ENCODE measurements at regions not wholly inside any gene's neighbourhood (a gene's known extent, or its start where the extent isn't known, plus 50 kb on each side); places are given as distances from the start of the nearest gene placed in this dataset.
"Not testable (repeated sequence)": the region's sequence is repeated elsewhere in the genome, so short reads cannot be mapped to it uniquely, and the experiment has no call there.

GRCh38 chr4:136002316-136002715, 1530.0 kb downstream of the PCDH18 start:
- DNase-seq = no peak

DNA sequence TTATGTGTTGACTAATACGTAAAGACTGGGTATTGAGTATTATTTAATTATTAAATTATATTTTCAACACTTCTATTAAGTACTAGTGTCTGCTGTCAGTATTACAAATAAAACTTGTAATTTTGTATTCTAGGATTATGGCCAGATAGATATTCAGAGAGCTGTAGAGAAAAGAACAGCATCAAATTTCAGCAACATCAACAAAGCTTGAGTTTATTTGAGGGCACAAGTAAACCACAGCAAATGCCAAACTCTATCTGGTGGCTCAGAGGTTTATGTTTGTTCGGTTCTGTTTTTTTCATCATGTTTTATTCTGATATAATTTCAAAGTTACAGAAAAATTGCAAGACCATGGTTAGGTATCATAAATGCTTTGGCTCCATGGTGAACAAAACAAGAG, 1530.5 kb downstream of the PCDH18 start:
- no peak for DNase-seq

DNA sequence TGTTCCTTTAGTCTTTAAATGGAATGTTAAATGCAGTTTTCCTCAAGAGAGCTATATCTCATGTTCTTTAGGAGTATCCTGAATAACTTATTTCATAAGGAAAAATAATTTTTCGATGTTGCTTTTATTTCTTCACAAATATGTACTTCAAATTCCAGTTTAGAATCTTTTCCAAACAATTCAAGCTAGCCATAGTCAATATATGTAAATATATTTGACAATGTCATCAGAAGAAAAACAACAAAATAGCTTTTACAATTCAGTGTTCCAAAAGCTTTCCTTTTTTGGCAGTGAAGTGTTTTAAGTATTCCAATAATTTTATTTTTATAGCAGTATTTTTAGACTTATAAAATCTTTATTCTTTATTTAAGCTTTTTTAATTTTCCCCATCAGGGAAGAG, 1532.0 kb downstream of the PCDH18 start:
- no peak for DNase-seq

GRCh38 chr4:135994360-135994759, 1537.9 kb downstream of the PCDH18 start:
- DNase-seq = no peak

- no peak for DNase-seq
These were observed 1555.4 kb downstream of the PCDH18 start for GRCh38 chr4:135976860-135977259.

GRCh38 chr4:135966936-135967335, 1565.4 kb downstream of the PCDH18 start:
- DNase-seq = no peak

GRCh38 chr4:135963009-135963408, 1569.3 kb downstream of the PCDH18 start:
- no peak for DNase-seq

DNA sequence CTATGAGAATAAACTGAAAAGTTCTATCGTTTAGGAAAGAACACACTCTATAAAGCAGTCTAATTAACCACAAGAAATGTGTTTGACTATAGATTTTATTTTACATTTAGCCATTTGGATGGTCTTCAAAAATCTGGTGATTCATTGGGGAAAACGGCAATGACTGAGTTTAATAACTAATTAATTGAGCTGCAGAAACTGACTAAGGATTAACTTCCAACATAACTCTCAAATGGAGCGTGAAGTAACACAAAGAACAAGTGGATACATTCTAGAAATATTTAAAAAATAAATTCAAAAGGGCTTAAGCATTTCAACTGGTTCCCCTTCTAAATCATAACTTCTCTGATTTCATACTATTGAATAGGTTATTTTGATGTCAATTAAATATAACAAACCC, 1582.4 kb downstream of the PCDH18 start:
- DNase-seq = no peak

DNA sequence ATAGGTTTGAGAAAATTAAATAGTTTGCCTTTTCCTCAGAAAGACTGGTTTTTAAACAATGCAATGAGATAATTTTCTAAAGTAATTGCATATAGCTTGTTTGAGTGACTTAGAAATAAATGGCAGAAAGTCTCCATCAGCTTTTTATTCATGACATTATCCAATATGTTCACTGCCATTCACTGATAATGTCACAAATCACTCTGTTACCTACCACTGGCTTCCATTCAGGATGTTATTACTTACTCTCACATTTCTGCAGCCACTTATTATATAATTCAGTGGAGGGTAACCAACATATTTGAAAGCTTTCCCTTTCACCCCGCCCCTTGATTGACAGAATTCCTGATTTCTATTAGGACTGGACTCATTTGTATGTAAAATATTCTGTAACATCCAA, 1583.5 kb downstream of the PCDH18 start:
- DNase-seq = no peak

- no peak for DNase-seq
These were observed 1590.6 kb downstream of the PCDH18 start for GRCh38 chr4:135941671-135942070.

GRCh38 chr4:135934026-135934425, 1598.3 kb downstream of the PCDH18 start:
- no peak for DNase-seq

- DNase-seq = no peak
These were observed 1604.6 kb downstream of the PCDH18 start for GRCh38 chr4:135927651-135928050.

DNA sequence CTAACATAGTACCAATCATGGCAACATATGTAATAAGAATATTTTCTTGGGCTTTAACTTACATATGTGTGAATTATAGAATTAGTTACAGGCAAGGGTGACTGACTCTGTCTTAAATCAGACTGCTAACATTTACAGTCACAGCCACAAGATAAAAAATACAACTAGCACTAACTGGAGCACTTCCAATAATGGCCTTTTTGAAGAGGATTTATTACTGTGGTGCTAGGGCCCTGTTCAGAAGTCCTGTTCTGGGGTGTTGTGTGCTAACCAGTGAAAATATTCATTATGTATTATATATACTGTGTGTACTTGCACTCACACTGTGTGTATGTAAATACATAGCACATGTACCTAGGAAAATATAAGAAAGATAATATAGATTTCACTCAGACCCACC, 1611.2 kb downstream of the PCDH18 start:
- no peak for DNase-seq

DNA sequence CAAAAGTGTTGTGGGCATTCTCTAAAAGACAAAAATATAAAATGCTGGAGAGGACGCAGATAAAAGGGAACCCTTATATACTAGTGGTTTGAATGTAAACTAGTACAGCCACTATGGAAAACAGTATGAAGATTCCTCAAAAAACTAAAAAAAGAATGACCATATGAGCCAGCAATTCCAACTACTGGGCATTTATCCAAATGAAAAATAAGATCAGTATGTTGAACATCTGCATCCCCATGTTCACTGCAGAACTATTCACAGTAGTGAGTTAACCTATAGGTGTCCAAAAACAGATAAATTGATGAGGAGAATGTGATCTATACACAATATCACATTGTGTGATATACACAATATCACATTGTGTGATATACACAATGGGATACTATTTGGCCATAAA, 1615.3 kb downstream of the PCDH18 start:
- no peak for DNase-seq

GRCh38 chr4:135900956-135901355, 1631.3 kb downstream of the PCDH18 start:
- DNase-seq = no peak

DNA sequence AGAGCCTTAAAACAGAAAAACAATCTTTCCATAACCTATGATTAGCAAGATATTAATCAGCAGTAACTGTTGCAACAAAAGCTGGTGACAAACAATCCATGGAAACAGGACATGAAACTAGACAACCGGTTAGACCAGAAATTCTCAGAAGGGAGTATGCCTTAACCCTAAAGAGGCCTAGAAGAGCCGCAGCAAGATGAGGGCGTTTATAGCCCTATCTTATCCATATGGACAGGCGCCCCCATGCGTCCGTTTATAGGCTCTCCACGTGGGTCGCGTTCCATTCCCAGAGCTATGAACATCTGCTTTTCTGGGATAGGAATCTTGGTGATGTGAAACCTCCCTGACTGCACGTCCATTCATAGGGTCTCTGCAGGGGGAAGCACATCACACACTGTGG, 1662.7 kb upstream of the PABPC4L start:
- not testable (repeated sequence) for DNase-seq

GRCh38 chr4:135840781-135841180, 1639.2 kb upstream of the PABPC4L start:
- no peak for DNase-seq

DNA sequence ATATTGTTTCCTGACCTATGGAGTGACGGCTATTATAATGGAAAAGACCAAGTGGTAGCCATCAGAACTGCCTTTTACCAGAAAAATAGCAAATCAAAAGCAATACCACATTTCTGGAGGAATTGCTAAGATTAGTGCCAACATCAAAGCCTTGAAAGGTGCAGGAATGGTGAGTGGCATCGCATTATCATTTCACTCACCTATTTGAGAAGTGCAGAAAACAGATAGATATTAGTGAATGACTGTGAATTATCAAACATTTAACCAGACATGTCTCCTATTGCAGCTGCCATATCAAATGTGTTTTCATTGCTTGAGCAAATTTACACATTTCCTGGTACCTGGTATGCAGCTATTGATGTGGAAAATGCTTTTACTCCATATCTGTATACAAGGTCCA, 1638.1 kb upstream of the PABPC4L start:
- no peak for DNase-seq

DNA sequence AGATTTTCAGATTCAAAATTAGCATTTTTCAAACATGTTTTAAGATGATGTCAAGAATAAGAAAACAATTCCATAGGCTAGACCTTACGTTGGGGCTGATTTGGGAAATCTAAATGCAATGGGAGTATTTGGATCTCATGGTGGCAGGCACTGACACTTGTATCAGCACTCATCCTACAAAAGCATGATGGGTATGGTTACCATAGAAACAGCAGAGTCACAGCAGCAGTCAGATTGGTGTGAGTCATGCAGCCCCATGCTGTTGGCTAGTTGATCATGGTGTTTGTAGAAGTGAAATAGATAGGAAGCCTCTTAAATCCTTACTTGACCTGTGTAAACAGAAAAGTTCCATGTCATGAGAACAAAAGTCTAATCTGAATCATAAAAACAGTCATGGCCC, 1637.3 kb upstream of the PABPC4L start:
- peak; percentile 1 for DNase-seq

DNA sequence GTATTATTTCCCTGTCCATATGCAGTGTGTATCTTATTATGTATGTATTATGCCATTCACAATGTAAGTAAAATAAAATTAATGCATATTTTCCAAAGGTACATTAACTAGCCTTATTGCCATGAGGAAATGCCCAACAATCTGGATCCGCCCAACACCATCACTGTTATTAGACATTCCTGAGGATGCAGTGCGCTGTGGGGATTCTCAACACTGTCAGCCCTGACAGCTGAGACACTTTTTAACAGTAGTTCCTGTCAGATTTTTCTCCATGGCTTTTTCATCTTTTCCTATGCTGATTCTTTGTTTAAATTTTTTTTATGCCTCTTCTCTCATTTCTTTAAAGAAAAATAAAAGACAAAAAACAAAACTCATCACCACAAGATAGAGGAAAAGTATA, 1632.9 kb upstream of the PABPC4L start:
- DNase-seq = no peak

DNA sequence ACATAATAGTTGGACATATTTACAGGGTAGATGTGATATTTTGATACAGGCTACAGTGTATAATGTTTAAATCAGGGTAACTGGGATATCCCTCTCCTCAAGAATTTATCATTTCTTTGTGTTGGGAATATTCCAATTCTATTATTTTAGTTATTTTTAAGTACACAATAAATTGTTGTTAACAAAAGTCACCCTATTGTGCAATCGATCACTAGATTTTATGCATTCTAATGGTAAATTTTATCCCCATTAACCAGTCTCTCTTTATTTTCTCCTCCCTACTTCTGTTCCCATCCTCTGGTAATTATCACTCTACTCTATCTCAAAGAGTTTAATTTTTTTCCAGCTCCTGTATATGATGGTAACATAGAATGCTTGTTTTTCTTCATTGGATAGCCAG, 1631.9 kb upstream of the PABPC4L start:
- DNase-seq = no peak

GRCh38 chr4:135824759-135825296, 1623.2 kb upstream of the PABPC4L start:
- no peak for DNase-seq

DNA sequence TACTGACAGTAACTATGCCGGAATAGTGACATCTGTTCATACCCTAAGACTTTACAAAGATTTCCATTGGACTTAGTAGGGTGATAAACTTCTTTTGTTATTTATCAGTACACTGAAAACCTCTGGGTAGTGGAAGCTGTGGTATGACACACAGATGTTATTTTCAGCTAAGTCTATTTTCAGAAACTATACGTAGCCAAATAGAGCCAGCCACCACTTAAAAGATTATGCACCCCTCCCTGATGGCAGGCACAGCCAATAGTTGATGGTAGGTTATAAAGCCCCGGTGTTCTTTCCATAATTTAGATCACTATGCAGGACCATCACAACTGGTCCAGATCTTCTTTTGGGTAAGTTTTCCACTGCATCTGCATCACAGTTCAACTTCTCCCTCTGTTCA, 1603.2 kb upstream of the PABPC4L start:
- no peak for DNase-seq

- peak; percentile 77 for DNase-seq
These were observed 1575.8 kb upstream of the PABPC4L start for GRCh38 chr4:135777361-135777760.

DNA sequence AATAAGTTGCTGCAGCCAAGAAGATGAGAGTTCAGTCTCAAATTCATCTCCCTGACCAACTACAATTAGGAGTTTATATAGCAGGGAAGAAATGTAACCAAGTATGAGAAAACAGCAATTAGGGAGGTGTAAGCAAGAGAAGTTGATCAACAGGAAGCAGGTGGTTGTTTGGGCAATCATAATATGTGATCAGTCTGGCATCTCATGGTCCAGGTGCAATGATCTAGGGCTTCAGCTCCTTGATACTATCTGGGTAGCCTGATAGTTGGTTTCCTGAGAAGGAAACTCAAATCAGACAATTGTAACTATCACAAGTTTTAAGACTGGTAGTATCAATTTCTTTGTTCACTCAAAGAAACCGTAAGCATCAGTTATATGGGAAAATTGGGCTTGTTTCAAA, 1574.3 kb upstream of the PABPC4L start:
- no peak for DNase-seq

GRCh38 chr4:135770505-135770904, 1568.9 kb upstream of the PABPC4L start:
- no peak for DNase-seq

Measured in NCI-H2171 treated with DMSO at 0.1 percent for 48 hours (cell line).